Mesenteric fat pad (tissue), 1 donor: ENCODE measurements at regions not wholly inside any gene's neighbourhood (a gene's known extent, or its start where the extent isn't known, plus 50 kb on each side); places are given as distances from the start of the nearest gene placed in this dataset.

Source experiments
- DNase-seq: peaks from one replicate; pipeline ENCODE4 v3.0.0-alpha.2; 2020; ENCODE audit warnings: low spot score
- donor health status: DM: yes; HTN: yes; CAD: no.

- DNase-seq = no peak
Observed at GRCh38 chr2:128468186-128468920, 149.7 kb upstream of the HS6ST1 start.

DNA sequence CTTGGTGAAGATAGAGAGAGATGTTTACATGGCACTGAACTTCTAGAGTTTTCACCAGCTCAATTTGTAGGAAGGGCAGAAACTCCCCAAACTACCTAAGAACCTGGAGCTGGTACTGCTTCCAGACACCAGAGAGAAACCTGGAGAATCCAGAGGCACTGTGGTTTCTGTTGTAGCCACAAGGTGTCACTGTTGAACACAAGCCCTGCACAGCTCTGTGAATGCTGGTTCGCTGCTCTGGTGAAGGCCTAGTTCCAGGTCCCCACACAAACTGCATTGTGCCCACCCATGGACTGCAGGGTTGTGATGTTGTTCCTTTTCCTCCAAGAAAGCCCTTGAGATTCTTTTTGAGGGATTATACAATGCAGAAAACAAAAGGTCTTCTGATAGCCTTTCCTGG is 150.5 kb upstream of the HS6ST1 start:
- no peak for DNase-seq

GRCh38 chr2:128469875-128470274 is 151.2 kb upstream of the HS6ST1 start:
- DNase-seq = peak; percentile 69

- no peak for DNase-seq
Observed at GRCh38 chr2:128472789-128473174, 154.1 kb upstream of the HS6ST1 start.

DNA sequence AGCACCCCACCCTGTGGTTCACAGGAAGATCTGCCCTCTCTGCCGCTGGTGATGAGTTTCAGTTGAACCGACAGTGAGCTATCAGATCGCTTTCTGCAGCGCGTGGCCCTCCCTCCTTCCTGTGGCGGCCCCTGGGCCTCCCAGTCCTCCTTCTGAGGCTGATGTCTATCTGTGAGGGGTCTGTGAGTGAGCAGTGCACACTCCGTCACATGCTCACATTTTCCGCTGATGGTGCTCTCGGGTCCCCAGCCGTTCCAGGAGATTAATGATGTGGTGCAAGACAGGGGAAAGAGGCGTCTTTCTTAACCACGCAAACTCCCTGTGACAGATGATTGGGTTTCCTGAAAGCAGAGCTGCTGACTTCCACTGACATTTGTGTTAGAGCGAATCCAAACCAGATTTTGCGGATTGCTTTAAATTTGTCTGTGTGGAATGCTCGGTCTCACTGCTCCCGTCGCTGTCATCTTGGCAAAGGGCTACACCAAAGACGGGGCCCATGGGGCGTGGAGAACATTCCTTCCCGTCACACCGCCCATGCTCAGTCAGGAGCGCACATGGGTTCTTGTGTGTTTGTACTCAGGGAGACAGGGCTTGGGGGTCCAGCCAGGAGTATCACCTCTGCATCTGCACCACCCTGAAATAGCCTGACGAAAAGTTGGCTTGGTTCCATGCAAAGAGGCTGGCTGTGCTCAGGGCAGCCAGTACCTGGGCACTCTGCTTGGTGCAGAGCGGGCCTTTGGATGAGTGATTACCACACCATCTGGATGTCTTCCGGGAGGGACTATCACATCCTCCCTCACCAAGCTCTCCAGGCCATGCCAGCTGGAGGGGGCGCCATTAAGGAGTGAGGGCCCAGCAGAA is 154.7 kb upstream of the HS6ST1 start:
- DNase-seq = no peak

DNA sequence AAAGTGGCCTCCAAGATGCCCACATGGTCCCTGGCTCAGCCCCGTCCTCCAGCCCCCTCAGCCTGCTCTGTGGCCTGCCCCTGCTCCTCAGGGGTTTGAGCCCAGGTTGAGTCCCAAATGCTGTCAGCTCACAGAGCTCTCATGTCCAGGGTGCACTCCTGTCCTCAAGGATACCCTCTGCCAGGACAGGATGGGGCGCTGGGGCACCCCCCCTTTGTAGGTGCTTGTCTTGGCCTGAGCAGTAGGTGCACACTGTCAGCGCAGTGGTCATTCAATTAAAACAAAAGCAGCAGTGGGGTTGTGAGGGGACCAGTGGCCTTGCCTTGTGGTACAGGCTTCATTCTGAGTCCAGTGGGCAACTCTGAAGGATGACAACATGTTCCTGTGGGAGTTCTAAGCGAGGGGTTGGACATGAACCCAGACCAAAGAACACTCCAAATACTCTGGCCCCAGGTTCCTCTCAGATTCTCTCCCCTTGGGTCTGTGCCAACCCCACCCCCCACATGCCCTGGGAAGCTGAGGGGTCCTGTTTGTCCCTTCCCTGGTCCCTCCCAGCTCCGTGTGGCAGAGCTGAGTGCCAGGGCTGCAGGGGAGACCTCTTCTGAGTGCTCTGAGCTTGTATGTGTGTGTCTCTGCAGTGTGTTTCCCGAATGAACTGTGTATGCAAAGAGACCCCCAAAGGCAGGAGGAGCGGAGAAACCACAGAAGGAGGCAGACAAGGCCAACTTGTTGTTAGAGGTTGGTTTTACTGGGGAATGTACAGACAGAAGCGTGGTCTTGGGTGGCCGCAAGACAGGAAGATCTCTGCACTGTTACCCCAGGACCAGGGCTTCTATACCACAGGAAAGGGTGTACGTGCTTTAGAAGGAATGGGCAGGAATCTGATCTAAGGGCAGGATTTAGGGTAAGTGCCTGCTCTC is 155.6 kb upstream of the HS6ST1 start:
- no peak for DNase-seq

DNA sequence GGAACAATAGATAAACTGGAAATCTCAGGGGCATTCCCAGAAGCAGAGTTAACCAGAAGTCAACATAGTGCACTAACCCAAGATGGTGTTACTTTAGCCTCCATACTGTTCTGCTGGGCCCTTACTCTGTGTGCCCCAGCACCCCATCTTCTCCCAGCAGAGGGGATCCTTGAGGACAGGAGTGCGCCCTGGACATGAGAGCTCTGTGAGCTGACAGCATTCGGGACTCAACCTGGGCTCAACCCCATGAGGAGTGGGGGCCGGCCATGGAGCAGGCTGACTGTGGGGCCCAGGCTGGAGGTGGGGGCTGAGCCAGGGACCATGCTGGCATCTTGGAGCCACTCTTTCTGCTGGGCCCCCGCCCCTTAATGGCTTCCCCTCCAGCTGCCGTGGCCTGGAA is 156.3 kb upstream of the HS6ST1 start:
- no peak for DNase-seq

DNA sequence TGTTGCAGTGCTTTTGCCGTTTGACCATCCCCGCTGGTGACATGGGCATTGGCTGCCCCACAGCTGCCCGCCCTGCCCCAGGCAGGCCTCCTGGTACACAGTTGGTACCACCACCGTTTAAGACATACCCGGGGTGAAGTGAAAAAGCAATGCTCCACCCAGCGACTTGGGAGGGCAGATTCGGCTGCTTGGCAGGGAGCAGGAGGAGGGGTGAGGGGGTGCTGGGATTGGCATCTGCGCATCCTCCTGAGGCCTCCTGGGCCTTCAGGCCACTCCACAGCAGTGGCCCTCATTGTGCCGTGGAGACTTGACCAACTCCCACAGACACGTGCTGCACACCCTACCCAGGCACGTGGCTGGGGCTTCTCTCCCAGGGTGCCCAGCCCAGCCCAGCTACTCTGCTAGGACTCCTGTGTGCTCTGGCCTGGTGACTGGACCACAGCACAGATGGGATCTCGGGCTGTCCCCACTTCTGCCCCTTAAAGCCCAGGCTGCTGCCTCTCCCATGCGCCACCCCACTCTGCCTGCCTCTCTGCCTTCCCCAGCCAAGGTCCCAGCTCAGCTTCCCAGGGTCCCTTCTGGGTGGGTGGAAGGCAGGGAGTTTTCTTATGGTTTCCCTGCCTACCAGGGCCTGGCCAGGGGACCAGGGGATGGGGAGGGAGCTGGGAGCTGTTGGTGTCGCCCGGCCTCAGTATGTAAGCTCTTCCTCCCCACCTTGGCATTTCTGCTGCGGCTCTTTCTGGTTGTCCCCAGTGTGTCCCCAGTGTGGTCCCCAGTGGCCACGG is 157.0 kb upstream of the HS6ST1 start:
- DNase-seq = peak; percentile 78

DNA sequence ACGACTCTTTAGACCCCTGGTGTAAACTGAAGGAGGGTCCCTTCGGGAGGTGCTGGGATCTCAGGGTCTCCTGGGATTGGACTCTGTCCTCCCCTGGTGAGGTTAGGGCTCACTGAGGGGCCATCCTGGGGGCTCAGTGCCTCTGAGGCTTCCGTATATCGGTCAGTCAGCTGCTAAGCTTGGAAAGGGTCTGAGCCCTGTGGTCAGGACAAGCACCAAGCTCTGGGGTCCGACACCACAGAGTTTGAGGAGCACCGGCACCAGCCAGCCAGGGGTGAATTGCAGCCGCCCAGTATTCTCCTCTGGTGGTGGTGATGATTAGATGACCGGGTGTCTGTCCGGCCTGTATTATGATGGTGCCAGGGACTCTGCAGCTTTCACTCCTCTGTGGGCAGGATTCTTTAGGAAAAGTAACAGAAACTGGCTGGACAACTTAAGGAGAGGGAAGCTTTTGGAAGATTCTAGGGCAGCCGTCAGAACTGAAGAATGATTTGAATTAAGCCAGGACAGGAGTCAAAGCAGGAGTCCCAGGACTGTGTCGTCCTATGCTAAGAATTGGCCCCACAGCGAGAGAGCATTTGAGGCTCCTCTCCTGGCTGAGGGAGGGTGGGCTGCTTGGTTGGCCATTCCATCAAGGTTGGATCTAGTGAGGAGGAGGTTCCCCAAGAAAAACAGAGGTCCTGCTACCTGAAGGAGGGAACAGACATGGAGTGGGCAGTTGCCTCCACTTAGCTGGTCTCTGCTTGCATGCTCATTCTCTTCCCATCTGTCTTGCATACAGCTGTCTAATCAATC is 158.6 kb upstream of the HS6ST1 start:
- peak; percentile 71 for DNase-seq

GRCh38 chr2:128477891-128478290 is 159.2 kb upstream of the HS6ST1 start:
- no peak for DNase-seq

DNA sequence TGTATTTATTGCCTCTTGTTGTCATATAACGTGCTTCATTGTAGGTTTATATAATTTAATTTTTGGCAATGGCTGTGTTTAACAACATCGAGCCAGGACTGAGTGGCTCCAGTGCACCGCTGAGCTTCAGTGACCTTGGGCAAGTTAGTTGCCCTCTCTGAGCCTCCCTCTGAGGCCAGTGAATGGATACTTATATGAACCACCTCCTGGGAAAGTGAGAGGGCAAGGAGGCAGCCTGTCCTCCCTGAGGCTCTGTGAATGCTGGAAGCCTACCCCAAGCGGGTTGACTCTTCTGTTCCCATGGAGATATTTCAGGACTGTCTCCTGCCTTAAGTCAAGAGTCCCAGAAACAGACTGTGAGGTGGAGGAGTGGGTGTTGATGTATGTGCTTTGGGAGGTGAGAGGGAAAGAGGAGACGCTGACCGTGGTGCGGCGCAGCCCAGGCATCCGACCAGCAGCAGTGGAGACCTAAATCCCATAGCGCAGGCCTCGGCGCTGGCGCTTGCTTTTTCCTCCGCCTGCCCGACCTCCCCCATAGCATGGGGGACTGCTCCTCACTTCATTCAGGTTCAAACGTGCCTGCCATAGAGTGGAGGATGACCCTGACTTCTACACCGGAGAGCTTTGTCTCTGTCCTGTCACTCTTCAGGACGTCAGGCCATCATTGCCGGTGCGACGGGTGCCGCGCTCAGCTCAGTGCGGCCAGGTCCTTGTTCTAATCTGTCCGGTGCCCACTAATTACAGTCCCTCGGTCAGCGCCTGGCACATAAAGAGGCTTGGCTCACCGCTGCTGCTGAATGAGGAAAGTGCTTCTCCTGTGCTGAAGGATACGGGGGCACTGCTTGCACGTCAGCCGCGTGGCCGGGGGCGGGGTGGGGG is 167.3 kb upstream of the HS6ST1 start:
- peak; percentile 78 for DNase-seq

GRCh38 chr2:128486640-128487375 is 168.1 kb upstream of the HS6ST1 start:
- DNase-seq = no peak

DNA sequence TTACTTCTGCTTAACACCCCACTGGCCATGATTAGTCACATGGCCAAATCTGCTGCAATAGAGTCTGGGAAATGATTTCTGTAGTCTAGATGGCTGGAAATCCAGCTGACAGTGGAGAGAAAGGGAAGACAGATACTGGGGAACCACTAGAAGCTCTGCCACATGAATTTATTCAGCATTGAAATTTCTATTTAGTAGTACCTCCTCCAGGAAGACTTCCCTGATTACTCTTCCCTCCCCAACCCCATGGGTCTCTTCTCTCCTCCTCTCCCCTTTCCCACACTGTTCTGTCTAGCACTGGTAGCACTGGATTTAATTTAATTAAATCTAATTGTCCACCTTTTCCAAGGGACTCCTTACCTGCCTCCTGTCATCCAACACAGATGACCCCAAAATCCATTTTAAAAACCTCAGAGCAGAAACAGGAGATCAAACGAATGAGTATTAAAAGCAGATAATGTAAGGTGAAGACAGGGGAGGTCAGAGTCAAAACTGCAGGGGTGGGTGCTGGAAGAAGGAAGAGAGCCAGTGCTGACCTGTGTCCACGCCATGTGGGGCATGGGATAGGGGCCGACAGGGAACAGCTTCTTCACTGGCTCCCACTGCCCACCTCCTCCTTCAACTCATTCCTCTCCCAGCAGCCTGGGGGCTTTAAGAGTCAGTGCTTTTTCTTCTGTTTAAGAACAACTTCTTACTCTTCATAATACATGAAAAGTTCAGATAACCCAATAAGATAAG is 169.2 kb upstream of the HS6ST1 start:
- DNase-seq = no peak

- no peak for DNase-seq
Observed at GRCh38 chr2:128488434-128488833, 169.8 kb upstream of the HS6ST1 start.

DNA sequence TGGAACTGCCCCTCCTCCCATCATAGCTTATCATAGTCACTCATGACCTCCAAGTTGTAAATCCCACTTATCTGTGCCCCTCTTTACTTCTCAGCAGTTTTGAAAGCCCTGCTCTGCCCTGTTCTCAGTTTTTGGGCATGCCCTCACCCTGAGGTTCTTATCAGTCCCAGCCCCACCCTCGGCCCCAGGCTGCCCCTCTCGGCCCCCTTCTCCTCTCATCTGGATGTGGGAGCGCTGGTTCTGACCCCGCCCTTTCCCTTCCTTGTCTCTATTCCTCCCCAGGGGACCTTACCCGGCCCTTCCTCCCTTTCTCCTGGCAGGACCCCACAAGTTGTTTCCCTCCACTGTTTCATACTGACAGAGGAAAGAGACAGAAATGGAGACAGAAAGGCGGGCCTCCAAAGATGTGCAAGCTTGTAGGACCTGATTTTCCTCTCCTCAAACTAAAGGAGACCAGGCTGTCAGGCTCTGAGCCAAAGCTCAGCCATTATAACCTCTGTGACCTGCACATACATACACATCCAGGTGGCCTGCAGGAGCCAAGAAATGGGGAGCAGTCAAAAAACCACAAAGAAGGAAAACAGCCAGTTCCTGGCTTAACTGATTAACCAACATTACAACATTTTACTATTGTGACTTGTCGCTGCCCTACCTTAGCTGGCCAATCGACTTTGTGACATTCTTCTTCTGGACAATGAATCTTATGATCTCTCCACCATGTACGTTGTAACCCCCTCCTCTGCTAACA is 171.0 kb upstream of the HS6ST1 start:
- DNase-seq = peak; percentile 59

GRCh38 chr2:128490321-128490720 is 171.7 kb upstream of the HS6ST1 start:
- peak; percentile 47 for DNase-seq
